A549 (cell line): ENCODE measurements at regions not wholly inside any gene's neighbourhood (a gene's known extent, or its start where the extent isn't known, plus 50 kb on each side); places are given as distances from the start of the nearest gene placed in this dataset.

Experiments used
- CHD4 ChIP-seq: fragments of 200-600 bp; sonication (generic); IDR thresholded peaks from 2 replicates; pipeline ENCODE4 v1.6.1; 2016; ENCODE audit warnings: antibody characterized with exemption, mild to moderate bottlenecking, borderline replicate concordance
- FOXS1 ChIP-seq: fragments of 250-450 bp; sonication (Bioruptor Pico); IDR thresholded peaks from 2 replicates; pipeline ENCODE4 v1.5.0; 2020; ENCODE audit warnings: mild to moderate bottlenecking, moderate library complexity
- HDAC2 ChIP-seq: fragments of 200-600 bp; sonication (generic); IDR thresholded peaks from 2 replicates; pipeline ENCODE4 v1.6.1; 2016
- POLR2A ChIP-seq: IDR thresholded peaks from 2 replicates; pipeline ENCODE4 v1.6.1; 2012; ENCODE audit warnings: mild to moderate bottlenecking, low read length
- POLR2AphosphoS2 ChIP-seq: conservative IDR thresholded peaks from 2 replicates; pipeline ENCODE4 v1.6.1; 2012; ENCODE audit warnings: low read length, improper control_type of control experiment, inconsistent platforms
- RCOR1 ChIP-seq: fragments of 150-350 bp; IDR thresholded peaks from 2 replicates; pipeline ENCODE4 v1.6.1; 2014; ENCODE audit warnings: antibody characterized with exemption, low read length, low read depth
- RFX5 ChIP-seq: fragments of 450-650 bp; IDR thresholded peaks from 2 replicates; pipeline ENCODE4 v1.7.1; 2014; ENCODE audit warnings: antibody characterized with exemption, mild to moderate bottlenecking, moderate library complexity
- ZC3H11A ChIP-seq: fragments of 450-650 bp; IDR thresholded peaks from 2 replicates; pipeline ENCODE4 v1.6.1; 2014; ENCODE audit warnings: antibody characterized with exemption, mild to moderate bottlenecking
- TF ChIP-seq, protein P1 (sequence below): fragments of >200 bp; sonication (Bioruptor Twin); formaldehyde crosslinking; IDR thresholded peaks from 3 replicates; pipeline ENCODE4 v1.5.1; 2016
- TF ChIP-seq, protein P2 (sequence below): IDR thresholded peaks from 2 replicates; pipeline ENCODE4 v1.6.1; 2012; ENCODE audit warnings: low read depth, borderline replicate concordance
- TF ChIP-seq, protein P3 (sequence below): fragments of 450-650 bp; IDR thresholded peaks from 2 replicates; pipeline ENCODE4 v1.6.1; 2014; ENCODE audit warnings: antibody characterized with exemption
- TF ChIP-seq, protein P4 (sequence below): IDR thresholded peaks from 2 replicates; pipeline ENCODE4 v1.6.1; 2012

DNA sequence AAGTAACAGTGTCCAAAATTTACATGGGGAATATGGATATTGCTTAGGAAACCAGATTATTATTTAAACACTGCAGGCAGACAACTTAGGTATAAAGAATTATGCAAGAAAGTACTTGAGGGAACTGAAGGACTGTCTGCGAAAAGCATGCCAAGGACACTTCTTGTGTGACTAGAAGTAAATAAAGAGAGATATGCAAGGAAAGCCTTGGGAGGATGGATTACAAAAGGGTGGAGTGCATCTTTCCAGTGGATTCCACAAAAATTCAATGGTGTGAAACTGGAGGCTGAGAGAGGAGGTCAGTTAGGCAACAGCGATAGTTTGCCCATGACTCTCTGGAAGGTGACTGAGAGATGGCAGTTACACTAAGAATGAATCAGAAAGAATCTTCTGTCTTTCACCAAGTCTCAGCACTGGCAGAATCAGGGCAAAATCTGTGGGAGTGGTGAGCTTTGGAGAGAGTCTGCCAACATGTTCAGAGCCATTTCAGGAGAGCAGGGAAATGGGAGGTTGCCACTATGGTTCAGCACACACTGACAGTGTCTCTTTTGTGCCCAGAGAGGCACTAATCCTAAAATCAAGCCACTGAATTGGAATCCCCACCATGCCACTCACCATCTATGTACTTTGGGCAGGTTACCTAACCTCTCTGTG lies 331.6 kb downstream of the BMPER start:
- TF ChIP-seq HDAC2 (no peak), CHD4 (no peak), ZC3H11A (no peak), POLR2A (no peak), RFX5 (no peak), POLR2AphosphoS2 (no peak), FOXS1 (no peak), RCOR1 (no peak)
- TF ChIP-seq, protein P1, sequence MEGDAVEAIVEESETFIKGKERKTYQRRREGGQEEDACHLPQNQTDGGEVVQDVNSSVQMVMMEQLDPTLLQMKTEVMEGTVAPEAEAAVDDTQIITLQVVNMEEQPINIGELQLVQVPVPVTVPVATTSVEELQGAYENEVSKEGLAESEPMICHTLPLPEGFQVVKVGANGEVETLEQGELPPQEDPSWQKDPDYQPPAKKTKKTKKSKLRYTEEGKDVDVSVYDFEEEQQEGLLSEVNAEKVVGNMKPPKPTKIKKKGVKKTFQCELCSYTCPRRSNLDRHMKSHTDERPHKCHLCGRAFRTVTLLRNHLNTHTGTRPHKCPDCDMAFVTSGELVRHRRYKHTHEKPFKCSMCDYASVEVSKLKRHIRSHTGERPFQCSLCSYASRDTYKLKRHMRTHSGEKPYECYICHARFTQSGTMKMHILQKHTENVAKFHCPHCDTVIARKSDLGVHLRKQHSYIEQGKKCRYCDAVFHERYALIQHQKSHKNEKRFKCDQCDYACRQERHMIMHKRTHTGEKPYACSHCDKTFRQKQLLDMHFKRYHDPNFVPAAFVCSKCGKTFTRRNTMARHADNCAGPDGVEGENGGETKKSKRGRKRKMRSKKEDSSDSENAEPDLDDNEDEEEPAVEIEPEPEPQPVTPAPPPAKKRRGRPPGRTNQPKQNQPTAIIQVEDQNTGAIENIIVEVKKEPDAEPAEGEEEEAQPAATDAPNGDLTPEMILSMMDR: no peak
- TF ChIP-seq, protein P2, sequence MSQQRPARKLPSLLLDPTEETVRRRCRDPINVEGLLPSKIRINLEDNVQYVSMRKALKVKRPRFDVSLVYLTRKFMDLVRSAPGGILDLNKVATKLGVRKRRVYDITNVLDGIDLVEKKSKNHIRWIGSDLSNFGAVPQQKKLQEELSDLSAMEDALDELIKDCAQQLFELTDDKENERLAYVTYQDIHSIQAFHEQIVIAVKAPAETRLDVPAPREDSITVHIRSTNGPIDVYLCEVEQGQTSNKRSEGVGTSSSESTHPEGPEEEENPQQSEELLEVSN: no peak
- TF ChIP-seq, protein P3, sequence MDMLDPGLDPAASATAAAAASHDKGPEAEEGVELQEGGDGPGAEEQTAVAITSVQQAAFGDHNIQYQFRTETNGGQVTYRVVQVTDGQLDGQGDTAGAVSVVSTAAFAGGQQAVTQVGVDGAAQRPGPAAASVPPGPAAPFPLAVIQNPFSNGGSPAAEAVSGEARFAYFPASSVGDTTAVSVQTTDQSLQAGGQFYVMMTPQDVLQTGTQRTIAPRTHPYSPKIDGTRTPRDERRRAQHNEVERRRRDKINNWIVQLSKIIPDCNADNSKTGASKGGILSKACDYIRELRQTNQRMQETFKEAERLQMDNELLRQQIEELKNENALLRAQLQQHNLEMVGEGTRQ: no peak
- TF ChIP-seq, protein P4, sequence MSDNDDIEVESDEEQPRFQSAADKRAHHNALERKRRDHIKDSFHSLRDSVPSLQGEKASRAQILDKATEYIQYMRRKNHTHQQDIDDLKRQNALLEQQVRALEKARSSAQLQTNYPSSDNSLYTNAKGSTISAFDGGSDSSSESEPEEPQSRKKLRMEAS: no peak
